HG02678 (cell line): ENCODE measurements at regions not wholly inside any gene's neighbourhood (a gene's known extent, or its start where the extent isn't known, plus 50 kb on each side); places are given as distances from the start of the nearest gene placed in this dataset.
A peak's percentile ranks its signal among the peaks of the same experiment; 100 is the strongest.

Experiments used
- ATAC-seq: cut with Tn5 transposase; IDR thresholded peaks from one replicate; pipeline ENCODE4 v1.9.1; 2021; ENCODE audit warnings: mild to moderate bottlenecking, moderate library complexity; ENCODE audit not compliant: unreplicated experiment

DNA sequence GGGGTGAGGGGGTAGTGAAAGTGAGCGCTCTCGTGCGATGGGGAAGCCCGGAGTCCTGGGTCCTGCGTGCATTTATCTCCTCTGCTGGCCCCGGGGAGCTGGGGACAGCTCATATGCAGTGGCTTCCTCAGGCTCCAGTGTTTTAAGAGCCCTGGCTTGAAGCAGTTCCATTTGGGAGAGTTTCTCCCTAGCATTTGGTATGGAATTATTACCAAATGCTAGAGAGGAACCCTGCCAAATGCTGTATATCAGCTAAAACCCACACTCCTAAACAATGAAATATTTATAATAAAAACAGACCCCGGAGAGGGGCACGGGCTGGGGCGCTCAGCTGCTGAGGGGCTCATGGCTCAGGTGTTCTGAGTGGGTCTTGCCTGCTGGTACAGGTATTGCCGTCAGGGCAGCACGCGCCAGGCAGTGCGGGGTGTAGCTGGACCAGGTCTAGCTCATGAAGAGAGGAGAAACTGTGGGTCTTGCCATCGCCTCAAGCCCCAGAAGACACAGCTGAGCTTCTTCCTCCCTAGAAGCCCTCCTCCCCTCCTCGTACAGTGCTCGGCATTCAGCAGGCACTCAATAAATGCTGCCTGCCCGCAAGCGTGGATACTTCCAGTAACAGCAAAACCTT lies 163.6 kb upstream of the ZNF536 start:
- no peak for ATAC-seq

- ATAC-seq = no peak
These were observed 162.3 kb upstream of the ZNF536 start for GRCh38 chr19:30209617-30210600.

DNA sequence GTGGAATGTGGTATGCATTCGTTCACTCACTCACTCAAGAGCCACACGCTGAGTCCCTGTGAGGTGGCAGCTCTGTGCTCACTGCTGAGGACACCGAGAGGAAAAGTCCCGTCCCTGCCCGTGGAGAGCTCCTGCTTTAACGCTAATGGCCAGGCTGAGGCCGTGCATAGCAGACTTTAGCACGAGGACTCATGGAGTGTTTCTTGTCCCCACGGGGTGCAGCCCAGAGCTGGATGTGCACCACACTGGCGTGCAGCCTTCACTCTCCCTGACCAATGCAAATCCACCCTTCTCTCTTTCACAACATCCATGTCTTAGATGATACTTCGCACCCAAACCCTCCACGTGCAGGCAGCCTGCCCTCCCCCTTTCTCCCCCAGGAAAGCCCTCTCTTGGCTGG lies 159.6 kb upstream of the ZNF536 start:
- no peak for ATAC-seq

- no peak for ATAC-seq
These were observed 157.5 kb upstream of the ZNF536 start for GRCh38 chr19:30214651-30215051.

DNA sequence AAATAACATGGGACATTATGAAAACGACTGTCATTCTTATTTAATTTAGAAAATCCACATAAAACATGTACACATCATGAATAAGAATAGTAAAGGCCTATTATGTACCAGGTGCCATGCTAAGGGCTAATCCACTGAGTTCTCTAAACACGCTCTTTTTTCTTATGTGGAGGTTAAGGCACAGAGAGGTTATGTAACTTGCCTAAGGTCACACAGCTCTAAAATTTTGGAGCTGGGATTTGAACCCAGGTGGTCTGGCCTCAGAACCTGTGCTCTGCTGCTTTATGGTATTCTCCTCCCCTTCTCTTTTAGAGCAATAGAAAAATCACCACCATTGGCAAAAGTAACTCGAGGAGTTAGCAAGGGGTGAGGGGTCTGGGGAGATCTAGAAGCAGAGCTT lies 156.9 kb upstream of the ZNF536 start:
- ATAC-seq = no peak

DNA sequence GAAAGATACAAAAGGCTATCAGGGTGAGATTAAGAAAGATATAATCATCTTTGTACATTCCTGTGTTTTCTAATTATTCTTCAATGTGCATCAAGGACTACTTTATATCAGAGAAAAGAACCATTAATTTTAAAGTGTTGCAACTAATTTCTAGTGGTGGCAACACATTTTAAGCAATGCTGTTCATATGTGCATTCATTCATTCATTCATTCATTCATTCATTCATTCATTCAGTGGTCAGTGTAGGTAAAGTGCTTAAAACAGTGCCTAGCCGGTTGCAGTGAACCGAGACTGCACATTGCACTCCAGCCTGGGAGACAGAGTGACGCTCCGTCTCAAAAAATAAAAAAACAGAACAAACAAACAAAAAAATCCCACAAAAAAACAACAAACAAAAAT lies 155.7 kb upstream of the ZNF536 start:
- ATAC-seq = no peak

- no peak for ATAC-seq
These were observed 154.7 kb upstream of the ZNF536 start for GRCh38 chr19:30217461-30217860.

DNA sequence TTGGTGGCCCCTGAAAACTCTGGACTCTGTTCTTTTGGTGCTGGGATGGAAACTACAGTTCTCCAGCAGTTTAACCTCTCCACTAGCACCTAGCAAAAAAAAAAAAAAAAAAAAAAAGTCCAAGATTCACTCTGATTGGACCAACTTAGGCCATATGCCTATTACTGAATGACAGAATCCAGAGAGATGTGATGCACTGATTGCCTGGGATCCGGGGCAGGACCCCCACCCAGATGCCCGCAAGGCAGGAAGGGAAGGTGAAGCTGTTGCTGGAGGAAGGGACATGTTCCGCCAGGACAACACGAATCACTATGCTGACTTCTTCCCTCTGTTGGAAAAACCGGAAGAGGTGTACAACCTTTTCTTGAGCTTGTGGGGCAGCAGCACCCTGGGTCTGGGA lies 152.5 kb upstream of the ZNF536 start:
- ATAC-seq = no peak

- ATAC-seq = no peak
These were observed 151.0 kb upstream of the ZNF536 start for GRCh38 chr19:30221176-30221575.

- ATAC-seq = no peak
These were observed 149.7 kb upstream of the ZNF536 start for GRCh38 chr19:30222428-30222873.

DNA sequence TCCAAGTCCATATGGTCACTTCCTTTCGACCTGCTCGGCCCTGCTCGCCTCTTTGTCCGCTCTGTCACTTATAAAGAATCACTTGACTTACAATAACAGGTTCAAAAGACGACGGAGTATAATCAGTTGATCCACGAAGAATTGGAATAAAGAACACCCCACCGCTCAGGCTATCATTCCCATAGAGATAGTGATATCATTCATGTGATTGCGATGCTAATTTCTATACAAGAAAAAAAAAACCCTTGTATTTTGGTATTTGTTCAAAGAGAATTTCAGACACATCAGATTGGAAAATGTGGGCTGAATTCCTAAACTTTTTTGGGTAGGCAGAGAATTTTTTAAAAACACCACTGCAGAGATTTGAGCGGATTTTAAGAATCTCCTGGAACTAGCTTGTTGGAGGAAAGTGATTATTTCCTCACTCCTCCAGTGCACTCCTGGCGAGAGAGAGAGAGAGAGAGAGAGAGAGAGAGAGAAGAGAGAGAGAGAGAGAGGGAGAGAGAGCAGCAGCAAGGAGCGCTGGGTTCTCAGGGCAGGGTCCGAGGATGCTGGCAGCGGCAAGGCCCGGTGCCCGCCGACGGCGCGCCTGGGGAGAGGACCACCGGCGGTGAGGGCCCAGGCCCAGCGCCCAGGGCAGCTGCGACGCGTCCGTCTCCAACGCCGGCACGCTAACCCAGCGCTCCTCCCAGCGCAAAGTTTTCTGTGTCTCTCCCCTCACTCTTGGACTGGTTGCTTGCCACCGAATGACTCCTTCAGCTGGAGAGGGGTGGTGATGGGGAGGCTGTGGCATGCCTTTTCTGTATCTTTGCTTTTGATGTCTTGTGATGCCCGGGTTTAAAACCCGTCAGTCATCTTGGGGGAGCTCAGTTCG lies 149.0 kb upstream of the ZNF536 start:
- ATAC-seq = no peak

- no peak for ATAC-seq
These were observed 148.1 kb upstream of the ZNF536 start for GRCh38 chr19:30223866-30224688.

GRCh38 chr19:30224689-30225606 lies 147.2 kb upstream of the ZNF536 start:
- ATAC-seq = no peak

GRCh38 chr19:30225676-30226463 lies 146.3 kb upstream of the ZNF536 start:
- ATAC-seq = no peak

DNA sequence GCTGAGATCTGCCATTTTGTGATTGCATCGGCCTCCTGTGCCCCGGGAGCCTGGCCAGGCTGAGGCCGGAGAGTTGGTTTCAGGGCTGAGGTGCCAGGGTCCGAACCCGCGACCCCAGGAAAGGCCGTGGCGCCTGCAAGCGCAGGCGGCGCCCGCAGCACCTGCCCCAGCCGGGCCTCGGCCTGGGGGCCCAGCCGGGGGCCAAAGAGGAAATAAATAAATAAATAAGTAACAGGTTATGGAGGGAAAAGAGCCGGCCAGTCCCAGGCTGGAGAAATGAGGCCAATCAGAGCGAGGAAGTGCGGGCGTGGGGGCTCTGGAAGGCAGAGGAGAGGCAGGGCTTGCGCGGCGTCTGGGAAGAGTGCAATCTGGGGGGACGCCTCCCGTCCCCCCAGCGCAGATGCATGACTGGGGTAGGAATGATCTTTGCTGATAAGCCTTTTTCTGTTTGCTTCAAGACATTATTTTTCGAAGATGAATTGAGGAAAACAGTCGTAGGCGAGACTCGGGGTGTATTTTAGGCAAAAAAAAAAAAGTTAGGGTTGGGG lies 145.6 kb upstream of the ZNF536 start:
- ATAC-seq = no peak

- peak; percentile 9 for ATAC-seq
These were observed 145.1 kb upstream of the ZNF536 start for GRCh38 chr19:30227012-30227621.

DNA sequence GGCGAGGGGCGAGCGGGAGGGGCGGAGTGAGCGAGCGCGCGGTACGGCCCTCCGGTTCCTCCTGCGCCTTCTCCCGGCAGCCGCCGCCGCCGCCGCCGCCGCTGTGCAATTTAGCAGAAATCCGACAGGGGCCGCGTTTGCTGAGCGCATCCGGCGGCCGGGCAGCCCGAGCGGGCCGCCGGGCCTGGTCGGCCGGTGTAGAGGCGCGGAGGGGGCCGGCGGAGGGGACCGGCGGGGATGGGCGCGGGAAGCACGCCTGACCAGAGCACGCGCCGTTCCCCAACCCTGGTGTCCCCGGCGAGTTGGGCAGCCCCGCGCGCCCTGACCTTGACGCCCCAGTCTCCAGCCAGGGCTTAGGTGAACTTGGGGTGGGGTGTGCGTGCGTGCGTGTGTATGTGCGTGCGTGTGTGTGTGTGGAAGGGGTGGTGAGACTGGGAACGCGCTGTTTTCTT lies 144.5 kb upstream of the ZNF536 start:
- peak; percentile 73 for ATAC-seq
